ENCODE measurements at regions not wholly inside any gene's neighbourhood (a gene's known extent, or its start where the extent isn't known, plus 50 kb on each side); places are given as distances from the start of the nearest gene placed in this dataset.

- peak overlapping the region; percentile 14 for H3K27ac ChIP-seq (ENCODE audit: low read depth, low read length)
- no peaks in the 10 kb centered on the region for H3K9me3 ChIP-seq (ENCODE audit: control insufficient read depth, insufficient read depth, low read length)
- H3K4me3 ChIP-seq (ENCODE audit: low read depth, low read length), result no peak overlapping the region
- no peaks in the 10 kb centered on the region for H3K36me3 ChIP-seq (ENCODE audit: control insufficient read depth, insufficient read depth, low read length)
- peaks cover 18% of the 10 kb centered on the region for H3K4me1 ChIP-seq (ENCODE audit: control insufficient read depth, insufficient read depth, low read length)
- H3K9ac ChIP-seq (ENCODE audit: low read depth, low read length), result no peak overlapping the region
- H3K27me3 ChIP-seq (ENCODE audit: control insufficient read depth, insufficient read depth, low read length), result no peaks in the 10 kb centered on the region
Measured at GRCh38 chr14:57086271-57087162, 182.2 kb downstream of the EXOC5 start.

- Histone ChIP-seq H3K9ac (ENCODE audit: low read depth, low read length) (no peak overlapping the region), H3K27me3 (ENCODE audit: control insufficient read depth, insufficient read depth, low read length) (no peaks in the 10 kb centered on the region), H3K4me1 (ENCODE audit: control insufficient read depth, insufficient read depth, low read length) (peaks cover 20% of the 10 kb centered on the region), H3K9me3 (ENCODE audit: control insufficient read depth, insufficient read depth, low read length) (no peaks in the 10 kb centered on the region), H3K4me3 (ENCODE audit: low read depth, low read length) (no peak overlapping the region), H3K36me3 (ENCODE audit: control insufficient read depth, insufficient read depth, low read length) (no peaks in the 10 kb centered on the region), H3K27ac (ENCODE audit: low read depth, low read length) (no peak overlapping the region)
Measured at GRCh38 chr14:57085801-57086200, 182.9 kb downstream of the EXOC5 start.

- Histone ChIP-seq H3K36me3 (ENCODE audit: control insufficient read depth, insufficient read depth, low read length) (no peaks in the 10 kb centered on the region), H3K27ac (ENCODE audit: low read depth, low read length) (no peak overlapping the region), H3K4me3 (ENCODE audit: low read depth, low read length) (no peak overlapping the region), H3K4me1 (ENCODE audit: control insufficient read depth, insufficient read depth, low read length) (peaks cover 26% of the 10 kb centered on the region), H3K9ac (ENCODE audit: low read depth, low read length) (no peak overlapping the region), H3K9me3 (ENCODE audit: control insufficient read depth, insufficient read depth, low read length) (no peaks in the 10 kb centered on the region), H3K27me3 (ENCODE audit: control insufficient read depth, insufficient read depth, low read length) (no peaks in the 10 kb centered on the region)
Measured at GRCh38 chr14:57085043-57085442, 183.7 kb downstream of the EXOC5 start.

- Histone ChIP-seq H3K4me1 (ENCODE audit: control insufficient read depth, insufficient read depth, low read length) (peaks cover 19% of the 10 kb centered on the region), H3K9me3 (ENCODE audit: control insufficient read depth, insufficient read depth, low read length) (no peaks in the 10 kb centered on the region), H3K36me3 (ENCODE audit: control insufficient read depth, insufficient read depth, low read length) (no peaks in the 10 kb centered on the region), H3K4me3 (ENCODE audit: low read depth, low read length) (no peak overlapping the region), H3K27ac (ENCODE audit: low read depth, low read length) (no peak overlapping the region), H3K9ac (ENCODE audit: low read depth, low read length) (no peak overlapping the region), H3K27me3 (ENCODE audit: control insufficient read depth, insufficient read depth, low read length) (no peaks in the 10 kb centered on the region)
Measured at GRCh38 chr14:57080691-57081090, 188.0 kb downstream of the EXOC5 start.

- no peak overlapping the region for H3K4me3 ChIP-seq (ENCODE audit: low read depth, low read length)
- peaks cover 19% of the 10 kb centered on the region for H3K4me1 ChIP-seq (ENCODE audit: control insufficient read depth, insufficient read depth, low read length)
- no peak overlapping the region for H3K27ac ChIP-seq (ENCODE audit: low read depth, low read length)
- no peaks in the 10 kb centered on the region for H3K36me3 ChIP-seq (ENCODE audit: control insufficient read depth, insufficient read depth, low read length)
- H3K9ac ChIP-seq (ENCODE audit: low read depth, low read length), result no peak overlapping the region
- H3K27me3 ChIP-seq (ENCODE audit: control insufficient read depth, insufficient read depth, low read length), result no peaks in the 10 kb centered on the region
- no peaks in the 10 kb centered on the region for H3K9me3 ChIP-seq (ENCODE audit: control insufficient read depth, insufficient read depth, low read length)
Measured at GRCh38 chr14:57078054-57078453, 190.7 kb downstream of the EXOC5 start.

- peaks cover 5% of the 10 kb centered on the region; the same call in 1 of the 2 replicates for H3K4me1 ChIP-seq (ENCODE audit: control insufficient read depth, insufficient read depth, low read length)
- no peaks in the 10 kb centered on the region for H3K9me3 ChIP-seq (ENCODE audit: control insufficient read depth, insufficient read depth, low read length)
- H3K27me3 ChIP-seq (ENCODE audit: control insufficient read depth, insufficient read depth, low read length), result no peaks in the 10 kb centered on the region
- no peak overlapping the region for H3K27ac ChIP-seq (ENCODE audit: low read depth, low read length)
- H3K9ac ChIP-seq (ENCODE audit: low read depth, low read length), result no peak overlapping the region
- H3K36me3 ChIP-seq (ENCODE audit: control insufficient read depth, insufficient read depth, low read length), result no peaks in the 10 kb centered on the region
- no peak overlapping the region for H3K4me3 ChIP-seq (ENCODE audit: low read depth, low read length)
Measured at GRCh38 chr14:57073986-57074385, 194.7 kb downstream of the EXOC5 start.

GRCh38 chr14:57071639-57072038 is 197.1 kb downstream of the EXOC5 start:
- no peaks in the 10 kb centered on the region for H3K9me3 ChIP-seq (ENCODE audit: control insufficient read depth, insufficient read depth, low read length)
- H3K36me3 ChIP-seq (ENCODE audit: control insufficient read depth, insufficient read depth, low read length), result no peaks in the 10 kb centered on the region
- no peak overlapping the region for H3K9ac ChIP-seq (ENCODE audit: low read depth, low read length)
- H3K27me3 ChIP-seq (ENCODE audit: control insufficient read depth, insufficient read depth, low read length), result peaks cover 1% of the 10 kb centered on the region
- H3K27ac ChIP-seq (ENCODE audit: low read depth, low read length), result no peak overlapping the region
- no peak overlapping the region for H3K4me3 ChIP-seq (ENCODE audit: low read depth, low read length)
- peaks cover 14% of the 10 kb centered on the region for H3K4me1 ChIP-seq (ENCODE audit: control insufficient read depth, insufficient read depth, low read length)

GRCh38 chr14:57069702-57070101 is 199.0 kb downstream of the EXOC5 start:
- no peak overlapping the region for H3K9ac ChIP-seq (ENCODE audit: low read depth, low read length)
- H3K27ac ChIP-seq (ENCODE audit: low read depth, low read length), result no peak overlapping the region
- H3K27me3 ChIP-seq (ENCODE audit: control insufficient read depth, insufficient read depth, low read length), result peaks cover 5% of the 10 kb centered on the region
- peaks cover 29% of the 10 kb centered on the region for H3K4me1 ChIP-seq (ENCODE audit: control insufficient read depth, insufficient read depth, low read length)
- H3K9me3 ChIP-seq (ENCODE audit: control insufficient read depth, insufficient read depth, low read length), result no peaks in the 10 kb centered on the region
- no peaks in the 10 kb centered on the region for H3K36me3 ChIP-seq (ENCODE audit: control insufficient read depth, insufficient read depth, low read length)
- H3K4me3 ChIP-seq (ENCODE audit: low read depth, low read length), result no peak overlapping the region

- no peaks in the 10 kb centered on the region for H3K9me3 ChIP-seq (ENCODE audit: control insufficient read depth, insufficient read depth, low read length)
- no peak overlapping the region for H3K4me3 ChIP-seq (ENCODE audit: low read depth, low read length)
- H3K4me1 ChIP-seq (ENCODE audit: control insufficient read depth, insufficient read depth, low read length), result peaks cover 38% of the 10 kb centered on the region
- peak overlapping the region; percentile 21 for H3K27ac ChIP-seq (ENCODE audit: low read depth, low read length)
- no peaks in the 10 kb centered on the region for H3K36me3 ChIP-seq (ENCODE audit: control insufficient read depth, insufficient read depth, low read length)
- H3K27me3 ChIP-seq (ENCODE audit: control insufficient read depth, insufficient read depth, low read length), result peaks cover 5% of the 10 kb centered on the region
- no peak overlapping the region for H3K9ac ChIP-seq (ENCODE audit: low read depth, low read length)
Measured at GRCh38 chr14:57068511-57068910, 200.2 kb downstream of the EXOC5 start.

GRCh38 chr14:57066887-57067513 is 201.7 kb downstream of the EXOC5 start:
- no peak overlapping the region for H3K9ac ChIP-seq (ENCODE audit: low read depth, low read length)
- H3K36me3 ChIP-seq (ENCODE audit: control insufficient read depth, insufficient read depth, low read length), result no peaks in the 10 kb centered on the region
- no peaks in the 10 kb centered on the region for H3K9me3 ChIP-seq (ENCODE audit: control insufficient read depth, insufficient read depth, low read length)
- H3K4me1 ChIP-seq (ENCODE audit: control insufficient read depth, insufficient read depth, low read length), result peaks cover 37% of the 10 kb centered on the region
- H3K27me3 ChIP-seq (ENCODE audit: control insufficient read depth, insufficient read depth, low read length), result peaks cover 5% of the 10 kb centered on the region
- H3K27ac ChIP-seq (ENCODE audit: low read depth, low read length), result no peak overlapping the region
- H3K4me3 ChIP-seq (ENCODE audit: low read depth, low read length), result no peak overlapping the region

- Histone ChIP-seq H3K9me3 (ENCODE audit: control insufficient read depth, insufficient read depth, low read length) (no peaks in the 10 kb centered on the region), H3K27ac (ENCODE audit: low read depth, low read length) (no peak overlapping the region), H3K27me3 (ENCODE audit: control insufficient read depth, insufficient read depth, low read length) (peaks cover 5% of the 10 kb centered on the region), H3K36me3 (ENCODE audit: control insufficient read depth, insufficient read depth, low read length) (no peaks in the 10 kb centered on the region), H3K4me3 (ENCODE audit: low read depth, low read length) (no peak overlapping the region), H3K9ac (ENCODE audit: low read depth, low read length) (no peak overlapping the region), H3K4me1 (ENCODE audit: control insufficient read depth, insufficient read depth, low read length) (peaks cover 34% of the 10 kb centered on the region)
Measured at GRCh38 chr14:57066463-57066862, 202.2 kb downstream of the EXOC5 start.

Data from HUES48 (cell line).